GM23338 (cell line): ENCODE measurements at regions not wholly inside any gene's neighbourhood (a gene's known extent, or its start where the extent isn't known, plus 50 kb on each side); places are given as distances from the start of the nearest gene placed in this dataset.

Experiments
- ATAC-seq: fragments of 200-7000 bp; cut with Tn5 transposase; 3 replicates; pipeline ENCODE4 v1.9.1; 2020
- DNase-seq: peaks from one replicate; pipeline ENCODE4 v3.0.0-alpha.2; 2015; ENCODE audit warnings: low spot score
- H2AFZ ChIP-seq: fragments of 200-600 bp; sonication (generic); 2 replicates; pipeline ENCODE4 v1.8.0; 2016; ENCODE audit warnings: antibody characterized with exemption, mild to moderate bottlenecking, moderate library complexity
- H3F3A ChIP-seq: fragments of 200-600 bp; sonication (generic); replicated peaks from 2 replicates; pipeline ENCODE4 v1.8.0; 2017; ENCODE audit warnings: antibody characterized with exemption, mixed run types, low read depth
- H3K27ac ChIP-seq: fragments of 200-600 bp; sonication (generic); 2 replicates; pipeline ENCODE4 v1.6.1; 2016; ENCODE audit warnings: low read depth
- H3K27me3 ChIP-seq: fragments of 200-600 bp; sonication (generic); 2 replicates; pipeline ENCODE4 v1.8.0; 2016; ENCODE audit warnings: mild to moderate bottlenecking, mixed run types, moderate library complexity; ENCODE audit not compliant: insufficient read depth
- H3K36me3 ChIP-seq: fragments of 200-600 bp; sonication (generic); 2 replicates; pipeline ENCODE4 v1.8.0; 2016; ENCODE audit warnings: mild to moderate bottlenecking; ENCODE audit not compliant: insufficient read depth
- H3K4me1 ChIP-seq: fragments of 200-600 bp; sonication (generic); 2 replicates; pipeline ENCODE4 v1.8.0; 2016; ENCODE audit warnings: mild to moderate bottlenecking, moderate library complexity; ENCODE audit not compliant: insufficient read depth
- H3K4me2 ChIP-seq: fragments of 200-600 bp; sonication (generic); 2 replicates; pipeline ENCODE4 v1.7.1; 2017; ENCODE audit warnings: mixed run types
- H3K4me3 ChIP-seq: fragments of 200-600 bp; sonication (generic); 2 replicates; pipeline ENCODE4 v1.6.1; 2016; ENCODE audit warnings: mixed run types
- H3K79me2 ChIP-seq: fragments of 200-600 bp; sonication (generic); replicated peaks from 2 replicates; pipeline ENCODE4 v1.8.0; 2017; ENCODE audit warnings: mild to moderate bottlenecking; ENCODE audit not compliant: insufficient read depth
- H3K9me2 ChIP-seq: fragments of 200-600 bp; sonication (generic); 2 replicates; pipeline ENCODE4 v1.8.0; 2017; ENCODE audit not compliant: insufficient read depth
- H4K20me1 ChIP-seq: fragments of 200-600 bp; sonication (generic); replicated peaks from 2 replicates; pipeline ENCODE4 v1.8.0; 2017; ENCODE audit warnings: mild to moderate bottlenecking; ENCODE audit not compliant: insufficient read depth
- H3K27ac Mint-ChIP-seq: 2 replicates; pipeline ENCODE4 v1.8.0; 2020; ENCODE audit warnings: inconsistent platforms, mild to moderate bottlenecking, moderate library complexity, mixed read lengths
- H3K27me3 Mint-ChIP-seq: 3 replicates; pipeline ENCODE4 v1.8.0; 2022; ENCODE audit warnings: low read depth, mild to moderate bottlenecking, moderate library complexity, mixed read lengths, inconsistent platforms; ENCODE audit not compliant: insufficient read depth, poor library complexity
- H3K36me3 Mint-ChIP-seq: 3 replicates; pipeline ENCODE4 v1.8.0; 2021; ENCODE audit warnings: low read depth, mild to moderate bottlenecking, inconsistent platforms, moderate library complexity, mixed read lengths
- H3K4me1 Mint-ChIP-seq: 3 replicates; pipeline ENCODE4 v1.8.0; 2020; ENCODE audit warnings: mild to moderate bottlenecking, inconsistent platforms, mixed read lengths
- H3K4me3 Mint-ChIP-seq: 3 replicates; pipeline ENCODE4 v1.8.0; 2021; ENCODE audit warnings: moderate library complexity, mild to moderate bottlenecking, inconsistent platforms, mixed read lengths
- H3K9me3 Mint-ChIP-seq: 3 replicates; pipeline ENCODE4 v1.8.0; 2020; ENCODE audit warnings: moderate library complexity, mild to moderate bottlenecking, inconsistent platforms, mixed read lengths
- CREB1 ChIP-seq: fragments of 250-450 bp; sonication (Bioruptor Pico); IDR thresholded peaks from 2 replicates; pipeline ENCODE4 v1.5.0; 2020; ENCODE audit warnings: low read depth, mild to moderate bottlenecking, moderate library complexity
- EZH2 ChIP-seq: fragments of 200-600 bp; sonication (generic); IDR thresholded peaks from one replicate; pipeline ENCODE4 v1.8.0; 2017; ENCODE audit warnings: antibody characterized with exemption, mild to moderate bottlenecking, low read depth; ENCODE audit not compliant: unreplicated experiment
- EZH2phosphoT487 ChIP-seq: fragments of 200-600 bp; sonication (generic); IDR thresholded peaks from one replicate; pipeline ENCODE4 v1.8.1; 2018; ENCODE audit warnings: antibody characterized with exemption; ENCODE audit not compliant: unreplicated experiment
- JUNB ChIP-seq: IDR thresholded peaks from one replicate; pipeline ENCODE4 v1.6.1; 2016; ENCODE audit warnings: antibody characterized with exemption; ENCODE audit not compliant: unreplicated experiment
- NANOG ChIP-seq: IDR thresholded peaks from 2 replicates; pipeline ENCODE4 v1.6.1; 2016; ENCODE audit warnings: antibody characterized with exemption, borderline replicate concordance
- POLR2AphosphoS5 ChIP-seq: IDR thresholded peaks from 2 replicates; pipeline ENCODE4 v1.6.1; 2016; ENCODE audit warnings: antibody characterized with exemption, low read depth
- STAT1 ChIP-seq: IDR thresholded peaks from one replicate; pipeline ENCODE4 v1.6.1; 2016; ENCODE audit warnings: antibody characterized with exemption; ENCODE audit not compliant: unreplicated experiment
- ZNF114 ChIP-seq: fragments of 250-450 bp; sonication (Bioruptor Pico); IDR thresholded peaks from 2 replicates; pipeline ENCODE4 v1.5.0; 2020; ENCODE audit warnings: mild to moderate bottlenecking, moderate library complexity
- ZNF331 ChIP-seq: fragments of 250-450 bp; sonication (Bioruptor Pico); IDR thresholded peaks from 2 replicates; pipeline ENCODE4 v1.5.0; 2020; ENCODE audit warnings: low read depth, mild to moderate bottlenecking, moderate library complexity
- ZNF462 ChIP-seq: fragments of 250-450 bp; sonication (Bioruptor Pico); IDR thresholded peaks from 2 replicates; pipeline ENCODE4 v1.5.0; 2020; ENCODE audit warnings: mild to moderate bottlenecking, moderate library complexity
- TF ChIP-seq, protein P1 (sequence below), 2 experiments: fragments of 200-600 bp in 1 of 2; sonication (generic) in 1 of 2; conservative IDR thresholded peaks; 2 replicates each; pipeline versions ENCODE4 v1.5.1 to v1.6.1; 2016 to 2017; ENCODE audit warnings: antibody characterized with exemption in 2 of 2, low read depth in 2 of 2, mild to moderate bottlenecking in 2 of 2, moderate library complexity in 1 of 2
- TF ChIP-seq, protein P2 (sequence below): IDR thresholded peaks from one replicate; pipeline ENCODE4 v1.6.1; 2018; ENCODE audit warnings: antibody characterized with exemption; ENCODE audit not compliant: unreplicated experiment
- TF ChIP-seq, protein P3 (sequence below): IDR thresholded peaks from 2 replicates; pipeline ENCODE4 v1.6.1; 2016; ENCODE audit warnings: antibody characterized with exemption

DNA sequence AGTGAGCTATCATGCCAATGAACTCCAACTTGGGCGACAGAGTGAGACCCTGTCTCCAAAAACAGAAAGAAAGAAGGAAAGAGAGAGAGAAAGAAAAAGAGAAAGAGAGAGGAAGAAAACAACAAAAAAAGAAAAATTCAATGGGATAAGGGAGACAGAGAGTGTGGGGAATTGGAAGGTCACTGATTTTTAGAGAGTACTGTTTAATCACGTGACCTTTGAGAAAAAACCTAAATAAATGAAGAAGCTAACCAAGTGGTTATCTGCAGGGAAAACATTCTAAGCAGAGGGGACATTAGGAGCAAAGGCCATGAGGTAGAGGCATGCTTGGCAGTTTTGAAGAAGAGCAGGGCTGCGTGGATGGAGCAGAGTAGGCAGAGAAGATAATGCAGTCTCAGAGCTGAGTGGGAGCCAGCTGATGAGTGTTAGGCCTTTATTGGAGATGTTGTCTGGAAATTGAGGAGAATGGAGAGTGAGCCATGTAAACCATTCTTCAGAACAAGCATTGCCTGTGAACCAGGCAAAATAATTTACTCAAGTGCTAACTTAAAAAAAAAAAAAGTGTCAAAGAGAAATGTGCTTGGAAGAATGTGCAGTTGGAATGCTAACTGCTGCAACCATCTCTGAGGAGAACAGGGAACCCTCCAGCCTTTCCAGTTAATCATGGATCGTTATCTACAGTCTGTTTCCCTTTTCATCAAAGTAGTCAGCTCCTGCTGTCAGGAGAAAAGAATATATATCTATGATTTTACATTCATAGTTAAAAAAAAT is 377.3 kb upstream of the SEMA6D start:
- no peak overlapping the region for H3K4me3 ChIP-seq
- H3K4me2 ChIP-seq: no peak overlapping the region
- H3K27ac Mint-ChIP-seq: no peak overlapping the region
- H3K36me3 Mint-ChIP-seq: no peaks in the 10 kb centered on the region
- H3K27me3 Mint-ChIP-seq: no peaks in the 10 kb centered on the region
- no peak for ATAC-seq
- no peaks in the 10 kb centered on the region for H4K20me1 ChIP-seq
- DNase-seq: no peak
- H3K36me3 ChIP-seq: no peaks in the 10 kb centered on the region
- H3K27ac ChIP-seq: no peak overlapping the region
- H3K4me1 Mint-ChIP-seq: no peaks in the 10 kb centered on the region
- no peak overlapping the region for H3K4me3 Mint-ChIP-seq
- 0 out of 2 replicates have a peak, but pooled peaks cover 7% of the 10 kb centered on the region for H3K9me2 ChIP-seq
- H3K27me3 ChIP-seq: no peaks in the 10 kb centered on the region
- H3F3A ChIP-seq: no peaks in the 10 kb centered on the region
- TF ChIP-seq CREB1 (CRISPR knock-in tag) (no peak), STAT1 (no peak), EZH2phosphoT487 (no peak), JUNB (no peak), EZH2 (no peak), ZNF114 (CRISPR knock-in tag) (no peak), NANOG (no peak), ZNF462 (no peak), POLR2AphosphoS5 (no peak), ZNF331 (no peak)
- TF ChIP-seq, protein P1, sequence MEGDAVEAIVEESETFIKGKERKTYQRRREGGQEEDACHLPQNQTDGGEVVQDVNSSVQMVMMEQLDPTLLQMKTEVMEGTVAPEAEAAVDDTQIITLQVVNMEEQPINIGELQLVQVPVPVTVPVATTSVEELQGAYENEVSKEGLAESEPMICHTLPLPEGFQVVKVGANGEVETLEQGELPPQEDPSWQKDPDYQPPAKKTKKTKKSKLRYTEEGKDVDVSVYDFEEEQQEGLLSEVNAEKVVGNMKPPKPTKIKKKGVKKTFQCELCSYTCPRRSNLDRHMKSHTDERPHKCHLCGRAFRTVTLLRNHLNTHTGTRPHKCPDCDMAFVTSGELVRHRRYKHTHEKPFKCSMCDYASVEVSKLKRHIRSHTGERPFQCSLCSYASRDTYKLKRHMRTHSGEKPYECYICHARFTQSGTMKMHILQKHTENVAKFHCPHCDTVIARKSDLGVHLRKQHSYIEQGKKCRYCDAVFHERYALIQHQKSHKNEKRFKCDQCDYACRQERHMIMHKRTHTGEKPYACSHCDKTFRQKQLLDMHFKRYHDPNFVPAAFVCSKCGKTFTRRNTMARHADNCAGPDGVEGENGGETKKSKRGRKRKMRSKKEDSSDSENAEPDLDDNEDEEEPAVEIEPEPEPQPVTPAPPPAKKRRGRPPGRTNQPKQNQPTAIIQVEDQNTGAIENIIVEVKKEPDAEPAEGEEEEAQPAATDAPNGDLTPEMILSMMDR (conservative IDR thresholded peaks at IDR 0.05; ENCODE audit: low read depth in 2 of 2): no peak
- TF ChIP-seq, protein P2, sequence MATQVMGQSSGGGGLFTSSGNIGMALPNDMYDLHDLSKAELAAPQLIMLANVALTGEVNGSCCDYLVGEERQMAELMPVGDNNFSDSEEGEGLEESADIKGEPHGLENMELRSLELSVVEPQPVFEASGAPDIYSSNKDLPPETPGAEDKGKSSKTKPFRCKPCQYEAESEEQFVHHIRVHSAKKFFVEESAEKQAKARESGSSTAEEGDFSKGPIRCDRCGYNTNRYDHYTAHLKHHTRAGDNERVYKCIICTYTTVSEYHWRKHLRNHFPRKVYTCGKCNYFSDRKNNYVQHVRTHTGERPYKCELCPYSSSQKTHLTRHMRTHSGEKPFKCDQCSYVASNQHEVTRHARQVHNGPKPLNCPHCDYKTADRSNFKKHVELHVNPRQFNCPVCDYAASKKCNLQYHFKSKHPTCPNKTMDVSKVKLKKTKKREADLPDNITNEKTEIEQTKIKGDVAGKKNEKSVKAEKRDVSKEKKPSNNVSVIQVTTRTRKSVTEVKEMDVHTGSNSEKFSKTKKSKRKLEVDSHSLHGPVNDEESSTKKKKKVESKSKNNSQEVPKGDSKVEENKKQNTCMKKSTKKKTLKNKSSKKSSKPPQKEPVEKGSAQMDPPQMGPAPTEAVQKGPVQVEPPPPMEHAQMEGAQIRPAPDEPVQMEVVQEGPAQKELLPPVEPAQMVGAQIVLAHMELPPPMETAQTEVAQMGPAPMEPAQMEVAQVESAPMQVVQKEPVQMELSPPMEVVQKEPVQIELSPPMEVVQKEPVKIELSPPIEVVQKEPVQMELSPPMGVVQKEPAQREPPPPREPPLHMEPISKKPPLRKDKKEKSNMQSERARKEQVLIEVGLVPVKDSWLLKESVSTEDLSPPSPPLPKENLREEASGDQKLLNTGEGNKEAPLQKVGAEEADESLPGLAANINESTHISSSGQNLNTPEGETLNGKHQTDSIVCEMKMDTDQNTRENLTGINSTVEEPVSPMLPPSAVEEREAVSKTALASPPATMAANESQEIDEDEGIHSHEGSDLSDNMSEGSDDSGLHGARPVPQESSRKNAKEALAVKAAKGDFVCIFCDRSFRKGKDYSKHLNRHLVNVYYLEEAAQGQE: no peak
- TF ChIP-seq, protein P3, sequence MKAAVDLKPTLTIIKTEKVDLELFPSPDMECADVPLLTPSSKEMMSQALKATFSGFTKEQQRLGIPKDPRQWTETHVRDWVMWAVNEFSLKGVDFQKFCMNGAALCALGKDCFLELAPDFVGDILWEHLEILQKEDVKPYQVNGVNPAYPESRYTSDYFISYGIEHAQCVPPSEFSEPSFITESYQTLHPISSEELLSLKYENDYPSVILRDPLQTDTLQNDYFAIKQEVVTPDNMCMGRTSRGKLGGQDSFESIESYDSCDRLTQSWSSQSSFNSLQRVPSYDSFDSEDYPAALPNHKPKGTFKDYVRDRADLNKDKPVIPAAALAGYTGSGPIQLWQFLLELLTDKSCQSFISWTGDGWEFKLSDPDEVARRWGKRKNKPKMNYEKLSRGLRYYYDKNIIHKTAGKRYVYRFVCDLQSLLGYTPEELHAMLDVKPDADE: no peak
- no peak overlapping the region for H2AFZ ChIP-seq
- no peaks in the 10 kb centered on the region for H3K4me1 ChIP-seq
- no peaks in the 10 kb centered on the region for H3K79me2 ChIP-seq
- peaks cover 2% of the 10 kb centered on the region; the same call in 1 of the 3 replicates for H3K9me3 Mint-ChIP-seq
